ENCODE measurements at regions not wholly inside any gene's neighbourhood (a gene's known extent, or its start where the extent isn't known, plus 50 kb on each side); places are given as distances from the start of the nearest gene placed in this dataset.

DNA sequence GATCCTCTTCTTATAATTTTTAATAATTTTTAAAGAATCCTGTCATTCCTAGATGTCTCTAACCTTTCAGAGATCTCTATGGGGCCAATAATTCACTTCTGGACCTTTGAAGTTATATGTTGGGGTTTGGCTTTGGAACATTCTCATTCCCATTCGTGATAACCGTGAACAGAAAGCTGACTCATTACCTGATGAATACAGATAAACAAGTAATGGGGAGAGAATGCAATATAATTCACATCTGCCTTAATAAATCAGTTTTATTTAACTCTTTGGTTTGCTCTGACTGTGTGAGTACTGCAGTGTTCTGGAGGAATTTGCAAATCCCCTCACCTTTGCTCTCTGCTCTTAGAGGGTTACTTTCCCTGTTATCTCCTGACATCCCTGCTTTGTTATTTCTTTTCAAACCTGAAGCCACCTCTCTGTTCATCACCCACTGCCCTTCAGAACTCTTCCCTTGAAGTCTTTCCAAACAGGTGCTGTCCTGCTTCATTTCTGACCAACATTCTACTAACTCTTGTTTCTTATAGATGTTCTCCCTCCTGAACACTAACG, 79.6 kb upstream of the SLC38A2 start:
- ChIA-PET POLR2A (no interaction called here), CTCF (interaction anchor here (1.5 kb wide), 1 partner anchor 12 kb away, joined by 3 read pairs; no protein-coding TSS in a partner anchor)
- Histone ChIP-seq H3K4me3 (replicated peaks in 1 of 3; ENCODE audit: insufficient read depth in 1 of 3, low read depth in 1 of 3, low read length in 3 of 3) (no peak overlapping the region), H3K36me3 (ENCODE audit: control insufficient read depth in 2 of 2, extremely low read depth in 1 of 2, insufficient read depth in 2 of 2, low read length in 2 of 2) (no peaks in the 10 kb centered on the region), H4K20me1 (replicated peaks; ENCODE audit: control insufficient read depth, extremely low read depth, insufficient read depth, low read length) (no peaks in the 10 kb centered on the region), H3K79me2 (ENCODE audit: control insufficient read depth, insufficient read depth, low read length) (no peaks in the 10 kb centered on the region), H3K9me1 (replicated peaks; ENCODE audit: control insufficient read depth, extremely low read depth, insufficient read depth, low read length) (no peaks in the 10 kb centered on the region), H3K4me2 (ENCODE audit: insufficient read depth, low read length) (peak overlapping the region; percentile 1), H3K4me1 (ENCODE audit: control insufficient read depth, extremely low read depth, insufficient read depth, low read length) (peaks cover 46% of the 10 kb centered on the region), H3K27me3 (ENCODE audit: control insufficient read depth in 2 of 2, insufficient read depth in 2 of 2, low read length in 2 of 2) (no peaks in the 10 kb centered on the region), H2AFZ (ENCODE audit: low read depth, low read length) (peak overlapping the region; percentile 28), H3K27ac (ENCODE audit: insufficient read depth, low read depth, low read length) (peak overlapping the region; percentile 40), H3K9me3 (replicated peaks; ENCODE audit: control insufficient read depth, insufficient read depth, low read length) (no peaks in the 10 kb centered on the region), H3K9ac (replicated peaks; ENCODE audit: extremely low read depth, insufficient read depth, low read length) (no peak overlapping the region)
- TF ChIP-seq, protein P1, sequence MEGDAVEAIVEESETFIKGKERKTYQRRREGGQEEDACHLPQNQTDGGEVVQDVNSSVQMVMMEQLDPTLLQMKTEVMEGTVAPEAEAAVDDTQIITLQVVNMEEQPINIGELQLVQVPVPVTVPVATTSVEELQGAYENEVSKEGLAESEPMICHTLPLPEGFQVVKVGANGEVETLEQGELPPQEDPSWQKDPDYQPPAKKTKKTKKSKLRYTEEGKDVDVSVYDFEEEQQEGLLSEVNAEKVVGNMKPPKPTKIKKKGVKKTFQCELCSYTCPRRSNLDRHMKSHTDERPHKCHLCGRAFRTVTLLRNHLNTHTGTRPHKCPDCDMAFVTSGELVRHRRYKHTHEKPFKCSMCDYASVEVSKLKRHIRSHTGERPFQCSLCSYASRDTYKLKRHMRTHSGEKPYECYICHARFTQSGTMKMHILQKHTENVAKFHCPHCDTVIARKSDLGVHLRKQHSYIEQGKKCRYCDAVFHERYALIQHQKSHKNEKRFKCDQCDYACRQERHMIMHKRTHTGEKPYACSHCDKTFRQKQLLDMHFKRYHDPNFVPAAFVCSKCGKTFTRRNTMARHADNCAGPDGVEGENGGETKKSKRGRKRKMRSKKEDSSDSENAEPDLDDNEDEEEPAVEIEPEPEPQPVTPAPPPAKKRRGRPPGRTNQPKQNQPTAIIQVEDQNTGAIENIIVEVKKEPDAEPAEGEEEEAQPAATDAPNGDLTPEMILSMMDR (IDR thresholded peaks at IDR 0.05; ENCODE audit: extremely low read depth in 1 of 2, insufficient read depth in 1 of 2, low read depth in 1 of 2, low read length in 2 of 2), result no peak
- TF ChIP-seq GATA2 (IDR thresholded peaks at IDR 0.05; ENCODE audit: insufficient read depth, insufficient read length, low read depth, low read length), result peak; percentile 72
- TF ChIP-seq FOS (IDR thresholded peaks at IDR 0.05; ENCODE audit: borderline replicate concordance, insufficient read depth, low read length), result peak; percentile 62
- BruUV-seq (replicated peaks), result no TSS peak
- intact Hi-C loops (cut with micrococcal nuclease), result no loop called here
- DNase-seq (ENCODE audit: low read depth, low spot score) (peak; percentile 62), FAIRE-seq (no peak)
- dilution Hi-C loops (cut with MboI; ENCODE audit: extremely low pct_ligation_motif_present, low sequenced_read_pairs), result no loop called here

DNA sequence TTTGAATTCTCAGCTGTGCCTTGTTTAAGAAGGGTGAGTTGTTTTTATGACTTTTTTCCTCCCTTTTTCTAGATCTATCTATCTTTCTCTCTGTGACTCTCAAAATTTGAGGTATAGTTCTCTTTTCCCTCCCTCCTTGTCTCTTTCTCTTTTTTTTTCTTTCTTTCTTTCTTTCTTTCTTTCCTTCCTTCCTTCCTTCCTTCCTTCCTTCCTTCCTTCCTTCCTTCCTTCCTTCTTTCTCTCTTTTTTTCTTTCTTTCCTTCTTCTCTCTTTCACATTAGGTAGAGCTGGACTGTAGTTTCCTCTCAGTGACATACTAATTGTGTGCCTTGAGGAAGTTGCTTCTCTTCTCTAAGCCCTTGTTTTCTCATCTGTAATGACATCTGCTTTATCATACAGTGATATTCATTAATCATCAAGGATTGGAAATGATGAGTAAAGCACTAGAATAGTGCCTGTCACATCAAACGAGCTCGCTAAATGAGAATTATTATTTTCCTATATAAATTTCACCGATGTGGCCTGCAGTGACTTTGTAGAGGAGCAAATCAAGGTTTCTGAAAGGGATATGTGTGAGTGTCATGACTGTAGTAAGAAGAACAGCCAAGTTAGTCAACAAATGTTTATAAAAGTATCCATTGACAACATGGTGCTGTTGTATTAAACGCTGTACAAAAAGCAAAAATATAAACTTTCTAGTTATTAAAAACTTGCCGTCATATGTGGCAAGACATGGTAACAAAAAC, 78.9 kb upstream of the SLC38A2 start:
- no peaks in the 10 kb centered on the region for H3K79me2 ChIP-seq (ENCODE audit: control insufficient read depth, insufficient read depth, low read length)
- H3K36me3 ChIP-seq (ENCODE audit: control insufficient read depth in 2 of 2, extremely low read depth in 1 of 2, insufficient read depth in 2 of 2, low read length in 2 of 2), result no peaks in the 10 kb centered on the region
- H3K4me3 ChIP-seq (replicated peaks in 1 of 3; ENCODE audit: insufficient read depth in 1 of 3, low read depth in 1 of 3, low read length in 3 of 3), result no peak overlapping the region
- no peak overlapping the region for H3K9ac ChIP-seq (replicated peaks; ENCODE audit: extremely low read depth, insufficient read depth, low read length)
- no peak for FAIRE-seq
- no peak for DNase-seq (ENCODE audit: low read depth, low spot score)
- POLR2A ChIA-PET, result no interaction called here
- H3K4me2 ChIP-seq (ENCODE audit: insufficient read depth, low read length), result peak overlapping the region; percentile 21
- BruUV-seq (replicated peaks), result no TSS peak
- no peaks in the 10 kb centered on the region for H3K27me3 ChIP-seq (ENCODE audit: control insufficient read depth in 2 of 2, insufficient read depth in 2 of 2, low read length in 2 of 2)
- intact Hi-C loops (cut with micrococcal nuclease), result no loop called here
- H3K9me3 ChIP-seq (replicated peaks; ENCODE audit: control insufficient read depth, insufficient read depth, low read length), result no peaks in the 10 kb centered on the region
- H3K9me1 ChIP-seq (replicated peaks; ENCODE audit: control insufficient read depth, extremely low read depth, insufficient read depth, low read length), result no peaks in the 10 kb centered on the region
- H3K4me1 ChIP-seq (ENCODE audit: control insufficient read depth, extremely low read depth, insufficient read depth, low read length), result peaks cover 53% of the 10 kb centered on the region
- H2AFZ ChIP-seq (ENCODE audit: low read depth, low read length), result no peak overlapping the region
- TF ChIP-seq POLR2A (IDR thresholded peaks at IDR 0.05; ENCODE audit: low read depth, low read length) (no peak), EZH2 (IDR thresholded peaks at IDR 0.05; ENCODE audit: borderline replicate concordance, low read depth, low read length, severe bottlenecking) (no peak), MYC (IDR thresholded peaks at IDR 0.05; ENCODE audit: low read depth, low read length) (no peak), POLR2AphosphoS5 (IDR thresholded peaks at IDR 0.05; ENCODE audit: insufficient read depth, low read depth, low read length) (no peak), JUN (IDR thresholded peaks at IDR 0.05; ENCODE audit: borderline replicate concordance, insufficient read depth, insufficient read length, low read depth) (no peak), FOS (IDR thresholded peaks at IDR 0.05; ENCODE audit: borderline replicate concordance, insufficient read depth, low read length) (no peak), GATA2 (IDR thresholded peaks at IDR 0.05; ENCODE audit: insufficient read depth, insufficient read length, low read depth, low read length) (no peak)
- TF ChIP-seq, protein P1 (IDR thresholded peaks at IDR 0.05; ENCODE audit: extremely low read depth in 1 of 2, insufficient read depth in 1 of 2, low read depth in 1 of 2, low read length in 2 of 2), result no peak
- TF ChIP-seq, protein P2, sequence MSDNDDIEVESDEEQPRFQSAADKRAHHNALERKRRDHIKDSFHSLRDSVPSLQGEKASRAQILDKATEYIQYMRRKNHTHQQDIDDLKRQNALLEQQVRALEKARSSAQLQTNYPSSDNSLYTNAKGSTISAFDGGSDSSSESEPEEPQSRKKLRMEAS (IDR thresholded peaks at IDR 0.05; ENCODE audit: insufficient read depth, insufficient read length), result no peak
- H4K20me1 ChIP-seq (replicated peaks; ENCODE audit: control insufficient read depth, extremely low read depth, insufficient read depth, low read length), result no peaks in the 10 kb centered on the region
- dilution Hi-C loops (cut with MboI; ENCODE audit: extremely low pct_ligation_motif_present, low sequenced_read_pairs), result no loop called here
- H3K27ac ChIP-seq (ENCODE audit: insufficient read depth, low read depth, low read length), result no peak overlapping the region
- CTCF ChIA-PET, result interaction anchor here (0.6 to 1.5 kb wide), 2 partner anchors 11 to 1202 kb away, joined by 3 read pairs; no protein-coding TSS in a partner anchor

Data from endothelial cell of umbilical vein (primary cell).